Naive thymus-derived CD4-positive, alpha-beta T cell (primary cell): ENCODE measurements at regions not wholly inside any gene's neighbourhood (a gene's known extent, or its start where the extent isn't known, plus 50 kb on each side); places are given as distances from the start of the nearest gene placed in this dataset.
A peak's percentile ranks its signal among the peaks of the same experiment; 100 is the strongest.

Source experiments
- ATAC-seq: fragments of 150-1000 bp; cut with Tn5 transposase; 2 replicates; pipeline ENCODE4 v1.10.0; 2021; ENCODE audit warnings: mild to moderate bottlenecking, moderate library complexity
- CTCF ChIA-PET: fragments of 350-600 bp; sonication (Branson Sonifier 250); formaldehyde crosslinking; loops from one replicate; lab custom pipeline; 2021; ENCODE audit warnings: antibody characterized with exemption; lab: Charles Lee
- POLR2A ChIA-PET: fragments of 350-600 bp; sonication (Branson Sonifier 250); formaldehyde crosslinking; loops from one replicate; lab custom pipeline; 2021; ENCODE audit warnings: antibody characterized with exemption, inconsistent platforms; lab: Charles Lee
- DNase-seq, 9 donors: peaks; one replicate each; pipeline versions ENCODE4 v3.0.0 to v3.0.0-alpha.2; 2020 to 2022; ENCODE audit warnings: mixed read lengths in 1 of 9
- H3K27ac ChIP-seq: one replicate; pipeline ENCODE4 v1.7.0; 2013; ENCODE audit warnings: mild to moderate bottlenecking, low read depth, low read length, moderate library complexity
- H3K27me3 ChIP-seq, 2 donors: one replicate each; pipeline ENCODE4 v1.7.0; 2013; ENCODE audit warnings: low read length in 2 of 2, mild to moderate bottlenecking in 2 of 2, moderate library complexity in 2 of 2; ENCODE audit not compliant: control insufficient read depth in 2 of 2, insufficient read depth in 2 of 2
- H3K36me3 ChIP-seq, 3 experiments: 1 replicate in 2 of 3; 2 replicates in 1 of 3; pipeline ENCODE4 v1.7.0; 2013; ENCODE audit warnings: low read length in 3 of 3, mild to moderate bottlenecking in 3 of 3, moderate library complexity in 1 of 3; ENCODE audit not compliant: insufficient read depth in 3 of 3, control insufficient read depth in 2 of 3
- H3K4me1 ChIP-seq, 2 donors: one replicate each; pipeline ENCODE4 v1.7.0; 2013; ENCODE audit warnings: low read length in 2 of 2, mild to moderate bottlenecking in 2 of 2, moderate library complexity in 1 of 2; ENCODE audit not compliant: control insufficient read depth in 2 of 2, insufficient read depth in 2 of 2
- H3K4me3 ChIP-seq: 2 replicates; pipeline ENCODE4 v1.7.0; 2013; ENCODE audit warnings: mild to moderate bottlenecking, low read length
- H3K9me3 ChIP-seq, 3 experiments: 1 replicate in 2 of 3; 2 replicates in 1 of 3; pipeline ENCODE4 v1.7.0; 2013; ENCODE audit warnings: low read length in 3 of 3; ENCODE audit not compliant: control insufficient read depth in 2 of 3
- H3K27ac Mint-ChIP-seq, 9 donors: one replicate each; pipeline ENCODE4 v1.8.0; 2020 to 2022; ENCODE audit warnings: mixed read lengths in 9 of 9, mild to moderate bottlenecking in 8 of 9, moderate library complexity in 5 of 9, inconsistent platforms in 2 of 9
- H3K27me3 Mint-ChIP-seq, 5 donors: one replicate each; pipeline ENCODE4 v1.8.0; 2021 to 2022; ENCODE audit warnings: mixed read lengths in 5 of 5, mild to moderate bottlenecking in 1 of 5
- H3K36me3 Mint-ChIP-seq, 5 donors: one replicate each; pipeline ENCODE4 v1.8.0; 2020 to 2022; ENCODE audit warnings: mixed read lengths in 5 of 5, mild to moderate bottlenecking in 3 of 5, inconsistent platforms in 1 of 5
- H3K4me1 Mint-ChIP-seq, 7 donors: one replicate each; pipeline ENCODE4 v1.8.0; 2020 to 2022; ENCODE audit warnings: mixed read lengths in 7 of 7, mild to moderate bottlenecking in 3 of 7, inconsistent platforms in 1 of 7
- H3K4me3 Mint-ChIP-seq, 10 donors: one replicate each; pipeline ENCODE4 v1.8.0; 2020 to 2022; ENCODE audit warnings: mild to moderate bottlenecking in 10 of 10, mixed read lengths in 10 of 10, moderate library complexity in 6 of 10, inconsistent platforms in 2 of 10
- H3K9me3 Mint-ChIP-seq, 11 donors: one replicate each; pipeline ENCODE4 v1.8.0; 2020 to 2022; ENCODE audit warnings: mixed read lengths in 11 of 11, mild to moderate bottlenecking in 4 of 11, inconsistent platforms in 1 of 11, moderate library complexity in 1 of 11
- intact Hi-C, 2 donors: fragments of 100-400 bp; cut with micrococcal nuclease; formaldehyde crosslinking; loops; one replicate each; pipeline ENCODE4 v1.15.1; 2023

- peak overlapping the region in 1 of 9 donors; percentile 3 for H3K27ac Mint-ChIP-seq
- peaks cover 0 to 17% (median 3%) of the 10 kb centered on the region in 11 donors for H3K9me3 Mint-ChIP-seq
- H3K4me3 ChIP-seq = no peak overlapping the region
- H3K27ac ChIP-seq = no peak overlapping the region
- H3K27me3 Mint-ChIP-seq = peaks cover 83 to 91% (median 86%) of the 10 kb centered on the region in 5 donors
- peak overlapping the region in 8 of 10 donors; percentile 3 to 61 (median 29) for H3K4me3 Mint-ChIP-seq
- H3K36me3 Mint-ChIP-seq = peaks cover 0 to 8% (median 3%) of the 10 kb centered on the region in 5 donors
- H3K4me1 Mint-ChIP-seq = peaks cover 7 to 33% (median 26%) of the 10 kb centered on the region in 7 donors
- peaks cover 4 to 15% of the 10 kb centered on the region in 2 donors for H3K27me3 ChIP-seq
- CTCF ChIA-PET = no interaction called here
- H3K36me3 ChIP-seq = no peaks in the 10 kb centered on the region
- intact Hi-C loops = loop anchor here in 1 of 2 donors (2.0 kb wide), 1 partner anchor 76 kb away; no protein-coding TSS in a partner anchor
- no peaks in the 10 kb centered on the region for H3K4me1 ChIP-seq
- H3K9me3 ChIP-seq = no peaks in the 10 kb centered on the region
- DNase-seq (no peak), ATAC-seq (no peak)
- POLR2A ChIA-PET = no interaction called here
Measured at GRCh38 chr5:73302797-73303147, 129.8 kb downstream of the TMEM174 start.

GRCh38 chr5:73301208-73301901 lies 128.4 kb downstream of the TMEM174 start:
- H3K4me1 Mint-ChIP-seq = peaks cover 7 to 38% (median 28%) of the 10 kb centered on the region in 7 donors
- Histone ChIP-seq H3K4me1 (no peaks in the 10 kb centered on the region), H3K36me3 (no peaks in the 10 kb centered on the region), H3K4me3 (no peak overlapping the region), H3K9me3 (no peaks in the 10 kb centered on the region), H3K27ac (no peak overlapping the region), H3K27me3 (peaks cover 10 to 15% of the 10 kb centered on the region in 2 donors)
- CTCF ChIA-PET = no interaction called here
- POLR2A ChIA-PET = no interaction called here
- peaks cover 82 to 91% (median 86%) of the 10 kb centered on the region in 5 donors for H3K27me3 Mint-ChIP-seq
- peaks cover 0 to 8% (median 3%) of the 10 kb centered on the region in 5 donors for H3K36me3 Mint-ChIP-seq
- H3K4me3 Mint-ChIP-seq = no peak overlapping the region
- peak overlapping the region in 1 of 9 donors; percentile 34 for H3K27ac Mint-ChIP-seq
- ATAC-seq (no peak), DNase-seq (no peak)
- H3K9me3 Mint-ChIP-seq = peaks cover 0 to 17% (median 3%) of the 10 kb centered on the region in 11 donors
- intact Hi-C loops = no loop called here

GRCh38 chr5:73300337-73301207 lies 127.6 kb downstream of the TMEM174 start:
- peaks cover 83 to 91% (median 86%) of the 10 kb centered on the region in 5 donors for H3K27me3 Mint-ChIP-seq
- CTCF ChIA-PET = no interaction called here

GRCh38 chr5:73299665-73300336 lies 126.8 kb downstream of the TMEM174 start:
- Histone ChIP-seq H3K4me3 (no peak overlapping the region), H3K4me1 (no peaks in the 10 kb centered on the region), H3K27me3 (peaks cover 10 to 18% of the 10 kb centered on the region in 2 donors), H3K36me3 (no peaks in the 10 kb centered on the region), H3K27ac (no peak overlapping the region), H3K9me3 (no peaks in the 10 kb centered on the region)
- ChIA-PET CTCF (no interaction called here), POLR2A (no interaction called here)
- DNase-seq = no peak
- intact Hi-C loops = loop anchor here in 1 of 2 donors (1.0 to 5.0 kb wide), 4 partner anchors 68 to 150 kb away; no protein-coding TSS in a partner anchor
- no peak for ATAC-seq
- Mint-ChIP-seq H3K27ac (peak overlapping the region in 3 of 9 donors; percentile 52 to 56 (median 56)), H3K9me3 (peaks cover 0 to 17% (median 2%) of the 10 kb centered on the region in 11 donors), H3K4me1 (peaks cover 7 to 39% (median 28%) of the 10 kb centered on the region in 7 donors), H3K36me3 (peaks cover 0 to 7% (median 0%) of the 10 kb centered on the region in 5 donors), H3K27me3 (peaks cover 83 to 91% (median 86%) of the 10 kb centered on the region in 5 donors), H3K4me3 (peak overlapping the region in 6 of 10 donors; percentile 19 to 71 (median 30))

More at GRCh38 chr5:73300337-73301207, 127.6 kb downstream of the TMEM174 start:
- Histone ChIP-seq H3K27me3 (peaks cover 10 to 20% of the 10 kb centered on the region in 2 donors), H3K4me1 (no peaks in the 10 kb centered on the region), H3K4me3 (no peak overlapping the region), H3K36me3 (no peaks in the 10 kb centered on the region), H3K9me3 (no peaks in the 10 kb centered on the region), H3K27ac (no peak overlapping the region)
- Mint-ChIP-seq H3K4me3 (peak overlapping the region in 4 of 10 donors; percentile 19 to 71 (median 47)), H3K27ac (peak overlapping the region in 1 of 9 donors; percentile 56), H3K36me3 (peaks cover 0 to 7% (median 3%) of the 10 kb centered on the region in 5 donors), H3K4me1 (peaks cover 7 to 39% (median 28%) of the 10 kb centered on the region in 7 donors), H3K9me3 (peaks cover 0 to 17% (median 2%) of the 10 kb centered on the region in 11 donors)
- intact Hi-C loops = loop anchor here in 1 of 2 donors (1.0 kb wide), 1 partner anchor 150 kb away; no protein-coding TSS in a partner anchor
- POLR2A ChIA-PET = no interaction called here
- ATAC-seq (no peak), DNase-seq (no peak)

GRCh38 chr5:73298772-73299630 lies 126.0 kb downstream of the TMEM174 start:
- ChIA-PET POLR2A (no interaction called here), CTCF (no interaction called here)
- DNase-seq (peak in 1 of 9 donors; percentile 29), ATAC-seq (no peak)
- Mint-ChIP-seq H3K27ac (peak overlapping the region in 1 of 9 donors; percentile 75), H3K36me3 (peaks cover 0 to 5% (median 0%) of the 10 kb centered on the region in 5 donors), H3K4me1 (peaks cover 7 to 39% (median 28%) of the 10 kb centered on the region in 7 donors), H3K9me3 (peaks cover 0 to 17% (median 2%) of the 10 kb centered on the region in 11 donors), H3K4me3 (peak overlapping the region in 8 of 10 donors; percentile 2 to 71 (median 34)), H3K27me3 (peaks cover 83 to 91% (median 86%) of the 10 kb centered on the region in 5 donors)
- Histone ChIP-seq H3K27ac (no peak overlapping the region), H3K4me1 (no peaks in the 10 kb centered on the region), H3K4me3 (no peak overlapping the region), H3K27me3 (peaks cover 10 to 21% of the 10 kb centered on the region in 2 donors), H3K9me3 (no peaks in the 10 kb centered on the region), H3K36me3 (no peaks in the 10 kb centered on the region)
- intact Hi-C loops = loop anchor here in 1 of 2 donors (2.0 to 5.0 kb wide), 3 partner anchors 67 to 88 kb away; no protein-coding TSS in a partner anchor
